B cell (primary cell): ENCODE measurements at regions not wholly inside any gene's neighbourhood (a gene's known extent, or its start where the extent isn't known, plus 50 kb on each side); places are given as distances from the start of the nearest gene placed in this dataset.

Experiments
- CTCF ChIP-seq: fragments of 200-600 bp; IDR thresholded peaks from one replicate; pipeline ENCODE4 v1.8.0; 2022; ENCODE audit warnings: antibody characterized with exemption, mild to moderate bottlenecking
- EZH2 ChIP-seq: IDR thresholded peaks from 2 replicates; pipeline ENCODE4 v1.6.1; 2012; ENCODE audit warnings: borderline replicate concordance, low read depth, mild to moderate bottlenecking, moderate library complexity, low read length; ENCODE audit not compliant: insufficient read depth, poor library complexity, severe bottlenecking

GRCh38 chr16:72673118-72673517 lies 374.8 kb downstream of the ZFHX3 start:
- no peak for TF ChIP-seq CTCF
- TF ChIP-seq EZH2 = no peak
